ENCODE measurements at regions not wholly inside any gene's neighbourhood (a gene's known extent, or its start where the extent isn't known, plus 50 kb on each side); places are given as distances from the start of the nearest gene placed in this dataset.

- DNase-seq (ENCODE audit: low read depth) = no peak
Measured at GRCh38 chr9:99365233-99365980, 143.3 kb downstream of the SEC61B start.

DNA sequence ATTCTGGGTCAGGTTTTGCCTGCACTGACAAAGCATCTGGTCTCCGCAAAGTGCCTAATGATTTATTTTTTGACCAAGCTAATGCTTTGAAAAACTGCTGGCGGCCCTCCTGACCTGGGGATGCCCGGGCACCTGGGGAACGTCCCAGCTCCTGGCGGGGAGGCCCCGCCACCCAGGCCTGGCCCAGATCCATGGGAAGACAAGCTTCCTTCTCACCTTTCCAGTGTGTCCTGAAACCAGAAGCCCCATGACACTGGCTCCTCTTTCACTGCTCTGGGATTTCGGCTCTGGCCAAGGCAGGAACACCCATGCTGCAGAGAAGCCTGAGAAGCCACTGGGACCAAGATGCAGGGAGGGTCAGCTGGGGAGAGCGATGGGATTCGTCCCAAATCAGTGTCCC lies 144.1 kb downstream of the SEC61B start:
- no peak for DNase-seq (ENCODE audit: low read depth)

DNA sequence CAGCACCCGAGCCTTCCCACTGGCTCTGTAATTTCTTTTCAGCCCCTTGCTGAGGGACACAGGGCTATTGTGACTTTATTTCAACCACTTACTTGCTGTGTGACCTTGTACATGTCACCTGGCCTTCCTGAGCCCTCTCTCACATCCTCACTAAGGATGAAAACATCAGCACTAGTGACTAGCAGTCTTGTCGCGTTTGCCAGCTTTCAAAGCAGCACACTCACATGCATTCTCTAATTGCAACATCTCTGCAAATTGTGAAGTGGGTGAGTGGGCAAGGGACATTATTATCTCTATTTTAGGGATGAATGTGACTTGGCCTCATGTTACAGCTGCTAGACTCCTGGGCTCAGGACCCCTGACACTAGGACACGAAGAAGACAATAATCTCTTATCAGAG lies 144.5 kb downstream of the SEC61B start:
- no peak for DNase-seq (ENCODE audit: low read depth)

- no peak for DNase-seq (ENCODE audit: low read depth)
Measured at GRCh38 chr9:99368341-99369326, 146.6 kb downstream of the SEC61B start.

- no peak for DNase-seq (ENCODE audit: low read depth)
Measured at GRCh38 chr9:99369327-99369722, 147.2 kb downstream of the SEC61B start.

DNA sequence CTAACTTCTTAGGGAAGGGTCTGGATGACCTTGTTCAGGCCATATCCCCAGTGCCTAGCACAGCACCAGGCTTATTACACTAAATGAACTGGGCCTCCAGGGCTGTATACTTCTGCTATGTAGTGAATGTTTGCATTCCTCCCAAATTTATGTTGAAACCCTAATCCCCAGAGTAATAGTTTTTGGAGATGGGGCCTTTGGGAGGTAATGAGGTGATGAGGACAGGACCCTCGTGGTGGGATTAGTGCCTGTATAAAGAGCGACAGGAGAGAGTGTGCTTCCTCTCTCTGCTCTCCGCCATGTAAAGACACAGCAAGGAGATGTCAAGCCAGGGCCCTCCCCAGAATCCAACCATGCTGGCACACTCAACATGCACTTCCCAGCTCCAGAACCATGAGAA lies 148.3 kb downstream of the SEC61B start:
- DNase-seq (ENCODE audit: low read depth) = no peak

GRCh38 chr9:99371376-99371775 lies 149.3 kb downstream of the SEC61B start:
- no peak for DNase-seq (ENCODE audit: low read depth)

DNA sequence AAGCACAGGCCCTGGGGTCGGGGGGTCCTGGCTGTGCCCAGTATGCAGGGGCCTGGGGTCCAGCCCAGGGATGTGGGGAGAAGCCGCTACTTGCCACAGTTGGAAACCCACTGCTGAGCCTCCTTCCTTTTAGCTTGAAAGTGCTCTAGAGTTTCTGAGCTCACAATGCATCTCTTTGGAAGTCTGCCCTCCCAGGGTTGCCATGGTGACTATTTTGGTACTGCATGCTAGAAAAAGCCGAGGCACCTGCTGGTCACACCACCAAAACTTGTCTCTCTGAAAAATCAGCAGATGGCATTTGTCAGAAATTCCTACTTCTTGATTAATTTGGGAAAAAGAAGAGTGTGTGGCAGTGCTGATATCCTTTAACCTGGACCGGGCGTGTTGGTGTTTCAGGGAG lies 151.8 kb downstream of the SEC61B start:
- no peak for DNase-seq (ENCODE audit: low read depth)

DNA sequence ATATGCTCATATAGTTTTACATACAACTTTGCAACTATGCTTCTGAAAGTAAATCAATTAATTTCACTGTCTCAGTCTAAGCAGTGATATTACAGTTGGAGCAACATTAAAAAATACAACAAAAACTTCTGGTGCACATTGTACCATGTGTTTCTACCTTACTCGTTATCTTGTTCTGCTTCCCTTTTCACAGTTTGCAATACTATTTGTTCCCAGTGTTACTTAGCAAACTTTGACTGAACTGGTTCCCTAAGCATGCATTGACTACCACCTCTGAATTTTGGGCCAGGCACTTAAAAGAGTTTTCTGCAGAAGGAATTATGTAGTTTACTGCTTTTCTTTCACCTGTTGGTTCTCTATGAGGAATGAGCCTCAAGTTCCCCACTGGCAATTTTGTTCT lies 152.7 kb downstream of the SEC61B start:
- DNase-seq (ENCODE audit: low read depth) = no peak

DNA sequence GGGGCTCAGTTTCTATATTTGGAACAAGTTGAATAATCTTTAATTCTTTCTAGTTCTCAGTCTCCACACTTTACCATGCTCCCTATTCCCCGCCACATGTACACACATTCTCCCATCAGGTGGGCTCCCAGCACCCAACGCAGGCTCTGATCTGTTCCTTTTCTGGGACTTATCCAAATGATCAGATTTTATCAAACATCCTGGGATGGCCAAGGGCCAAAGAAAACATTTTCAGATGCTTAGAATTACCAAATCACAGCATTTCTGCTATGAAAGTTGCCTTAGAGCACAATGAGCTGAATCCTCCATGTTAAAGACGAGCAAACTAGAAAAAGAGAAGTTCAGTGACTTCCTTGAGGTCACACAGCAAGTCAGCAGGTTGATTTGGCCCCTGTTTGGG lies 153.4 kb downstream of the SEC61B start:
- no peak for DNase-seq (ENCODE audit: low read depth)

- no peak for DNase-seq (ENCODE audit: low read depth)
Measured at GRCh38 chr9:99377790-99378775, 156.0 kb downstream of the SEC61B start.

DNA sequence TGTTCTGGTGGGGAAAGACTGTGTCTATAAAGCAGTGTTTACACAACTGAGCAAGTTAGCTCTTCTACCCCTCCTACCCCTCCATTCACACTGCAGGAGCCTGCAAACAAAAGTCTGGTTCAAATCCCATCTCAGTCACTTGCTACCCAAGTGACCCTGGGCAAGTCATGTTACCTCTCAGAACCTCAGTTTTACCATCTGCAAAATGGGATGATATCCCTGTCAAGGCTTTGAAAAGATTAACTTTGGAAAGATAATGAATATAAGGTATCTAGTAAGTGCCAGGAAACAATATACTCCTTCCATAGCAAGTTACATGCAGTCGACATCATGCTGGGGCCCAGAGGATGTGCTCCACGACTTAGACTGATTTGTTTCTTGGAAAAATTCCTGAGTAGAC lies 161.5 kb downstream of the SEC61B start:
- DNase-seq (ENCODE audit: low read depth) = no peak

- no peak for DNase-seq (ENCODE audit: low read depth)
Measured at GRCh38 chr9:99385215-99385614, 163.1 kb downstream of the SEC61B start.

DNA sequence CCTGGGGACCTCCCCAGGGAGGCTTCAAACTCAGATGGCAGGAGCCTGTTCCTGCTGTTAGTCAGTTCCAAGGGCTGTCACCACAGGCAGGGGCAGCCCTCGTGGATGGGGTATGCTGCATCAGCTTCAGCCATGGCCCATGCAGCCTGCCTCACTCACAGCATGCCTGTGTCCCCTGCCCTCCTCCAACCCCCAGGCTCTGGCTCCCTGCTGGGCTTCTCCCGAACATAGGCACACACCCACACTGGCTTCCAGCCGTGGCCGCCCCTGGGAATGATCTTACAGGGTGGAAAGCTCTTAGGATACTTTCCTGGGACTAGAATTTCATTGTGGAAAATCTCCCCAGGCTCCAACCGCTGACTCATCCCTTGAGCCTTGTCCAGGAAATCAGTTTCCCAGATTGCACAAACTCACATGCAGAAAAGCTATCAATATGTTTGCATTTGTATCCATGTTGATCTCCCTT lies 163.8 kb downstream of the SEC61B start:
- DNase-seq (ENCODE audit: low read depth) = no peak

- no peak for DNase-seq (ENCODE audit: low read depth)
Measured at GRCh38 chr9:99387431-99387830, 165.3 kb downstream of the SEC61B start.

DNA sequence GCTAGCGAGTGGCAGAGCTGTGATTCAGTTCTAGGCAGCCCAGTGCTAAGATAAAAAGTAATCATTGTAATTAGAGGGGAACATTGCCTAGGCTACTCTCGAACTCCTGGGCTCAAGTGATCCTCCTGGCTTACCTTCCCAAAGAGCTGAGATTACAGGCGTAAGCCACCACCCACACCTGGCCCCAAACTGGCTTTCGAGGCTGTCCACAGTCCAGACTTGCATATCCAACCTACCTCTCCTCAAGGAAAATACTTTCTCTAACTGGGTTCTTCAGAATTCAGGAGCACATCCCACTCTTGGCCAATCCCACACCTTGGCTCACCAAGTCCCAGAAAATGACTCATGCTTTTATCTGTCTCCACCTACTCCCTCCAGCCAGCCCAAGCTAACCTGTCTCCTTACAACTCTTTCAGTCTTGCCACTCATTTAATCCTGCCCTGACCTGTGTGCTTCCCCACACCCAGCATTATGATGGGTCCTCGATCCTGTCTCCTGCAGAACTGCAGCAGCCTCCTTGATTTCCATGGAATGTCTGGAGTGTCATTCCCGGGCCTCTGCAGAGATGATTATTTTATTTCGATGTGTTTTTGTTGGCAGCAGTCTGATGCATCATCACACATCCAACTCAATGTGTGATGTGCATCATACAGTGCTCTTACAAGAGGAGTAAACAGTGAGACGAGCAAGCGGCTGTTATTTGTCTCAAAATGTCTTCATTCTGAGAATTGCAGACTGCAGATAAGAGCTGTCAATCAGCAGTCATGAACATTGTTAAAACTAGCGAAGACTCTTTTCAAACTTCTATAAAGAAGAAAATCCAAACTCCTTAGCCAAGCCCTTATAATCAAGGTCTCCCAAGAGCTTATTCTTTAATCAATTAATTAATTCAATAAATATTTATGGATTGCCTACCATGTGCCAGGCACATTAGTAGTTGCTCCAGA lies 167.3 kb downstream of the SEC61B start:
- no peak for DNase-seq (ENCODE audit: low read depth)

GRCh38 chr9:99391937-99392594 lies 170.0 kb downstream of the SEC61B start:
- no peak for DNase-seq (ENCODE audit: low read depth)

GRCh38 chr9:99392986-99393385 lies 170.9 kb downstream of the SEC61B start:
- DNase-seq (ENCODE audit: low read depth) = no peak

DNA sequence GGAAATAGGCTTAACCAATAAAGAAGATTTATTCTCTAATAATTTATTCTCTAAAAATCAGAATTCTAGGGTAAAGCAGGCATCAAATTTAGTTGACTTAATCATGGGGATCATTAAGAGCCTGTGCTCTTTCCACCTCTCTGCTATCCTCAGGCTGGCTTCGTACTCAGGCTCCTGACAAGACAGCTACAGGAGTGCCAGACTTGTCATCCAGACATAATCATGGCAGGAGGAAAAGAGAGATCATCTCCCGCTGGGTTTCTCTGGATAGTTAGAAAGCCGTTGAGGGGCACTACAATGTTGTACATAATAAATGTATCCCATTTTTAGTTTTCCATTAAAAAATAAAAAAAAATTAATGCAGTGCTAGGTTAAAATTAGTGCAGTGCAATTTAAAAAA lies 171.9 kb downstream of the SEC61B start:
- no peak for DNase-seq (ENCODE audit: low read depth)

DNA sequence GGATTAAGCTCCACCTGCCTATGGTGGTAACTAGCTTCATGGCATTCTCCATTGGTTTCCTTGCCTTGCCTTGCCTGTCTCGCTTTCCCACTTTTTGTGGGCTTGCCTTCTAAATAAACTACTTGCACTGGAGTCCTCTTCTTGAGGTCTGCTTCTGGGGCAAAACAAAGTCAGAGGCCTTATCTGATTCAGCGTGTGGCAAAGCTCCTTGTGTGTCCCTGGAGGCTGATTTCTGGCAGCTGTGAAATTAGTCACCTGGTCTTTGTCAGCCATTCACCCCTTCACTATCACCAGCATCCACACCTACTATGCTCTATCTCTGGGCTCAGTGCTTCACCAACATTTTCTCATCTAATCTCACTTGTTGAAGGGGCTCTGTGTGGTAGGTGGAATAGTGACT lies 176.2 kb downstream of the SEC61B start:
- DNase-seq (ENCODE audit: low read depth) = no peak

Data from T follicular helper cell (primary cell).